BJ (cell line): ENCODE measurements at regions not wholly inside any gene's neighbourhood (a gene's known extent, or its start where the extent isn't known, plus 50 kb on each side); places are given as distances from the start of the nearest gene placed in this dataset.

ENCODE experiments used
- CTCF ChIA-PET: fragments of 350-600 bp; formaldehyde crosslinking; extraction: SDS; loops from one replicate; lab custom pipeline; 2021; ENCODE audit warnings: antibody characterized with exemption, inconsistent platforms; lab: Yijun Ruan, JAX
- POLR2A ChIA-PET: fragments of 300-600 bp; sonication (Branson Sonifier 250); formaldehyde crosslinking; extraction: SDS; loops from one replicate; lab custom pipeline; 2021; ENCODE audit warnings: antibody characterized with exemption; lab: Charles Lee
- DNase-seq: peaks from one replicate; pipeline ENCODE4 v3.0.0-alpha.2; 2011; ENCODE audit warnings: low read depth
- H3K27me3 ChIP-seq: 2 replicates; pipeline ENCODE4 v1.6.0; 2011; ENCODE audit warnings: low read length; ENCODE audit not compliant: control insufficient read depth, insufficient read depth
- H3K36me3 ChIP-seq: 2 replicates; pipeline ENCODE4 v1.5.1; 2011; ENCODE audit warnings: low read length; ENCODE audit not compliant: control insufficient read depth, insufficient read depth
- H3K4me3 ChIP-seq: 2 replicates; pipeline ENCODE4 v1.5.1; 2011; ENCODE audit warnings: low read depth, mild to moderate bottlenecking, control low read depth, low read length
- CTCF ChIP-seq: IDR thresholded peaks from 2 replicates; pipeline ENCODE4 v1.5.1; 2011; ENCODE audit warnings: low read depth, mild to moderate bottlenecking, control low read depth, inconsistent platforms, low read length, moderate library complexity; ENCODE audit not compliant: insufficient read depth

GRCh38 chr9:73753171-73753570 lies 601.5 kb downstream of the ANXA1 start:
- Histone ChIP-seq H3K36me3 (no peaks in the 10 kb centered on the region), H3K27me3 (no peaks in the 10 kb centered on the region), H3K4me3 (no peak overlapping the region)
- DNase-seq, result no peak
- CTCF ChIA-PET, result no interaction called here
- TF ChIP-seq CTCF, result no peak
- POLR2A ChIA-PET, result no interaction called here

GRCh38 chr9:73761905-73762304 lies 610.2 kb downstream of the ANXA1 start:
- Histone ChIP-seq H3K36me3 (no peaks in the 10 kb centered on the region), H3K27me3 (no peaks in the 10 kb centered on the region), H3K4me3 (no peak overlapping the region)
- no peak for TF ChIP-seq CTCF
- no peak for DNase-seq
- CTCF ChIA-PET, result no interaction called here
- POLR2A ChIA-PET, result no interaction called here

GRCh38 chr9:73773896-73774295 lies 622.2 kb downstream of the ANXA1 start:
- TF ChIP-seq CTCF, result no peak
- Histone ChIP-seq H3K4me3 (no peak overlapping the region), H3K36me3 (no peaks in the 10 kb centered on the region), H3K27me3 (no peaks in the 10 kb centered on the region)
- DNase-seq, result no peak
- POLR2A ChIA-PET, result no interaction called here
- CTCF ChIA-PET, result no interaction called here

- POLR2A ChIA-PET, result no interaction called here
- no peak for DNase-seq
Measured at GRCh38 chr9:73775757-73776156, 624.1 kb downstream of the ANXA1 start.

GRCh38 chr9:73780916-73781315 lies 629.3 kb downstream of the ANXA1 start:
- peak; percentile 42 for DNase-seq
- CTCF ChIA-PET, result interaction anchor here (0.5 kb wide), 1 partner anchor 1006 kb away, joined by 3 read pairs; no protein-coding TSS in a partner anchor
- TF ChIP-seq CTCF, result no peak
- no peaks in the 10 kb centered on the region for H3K27me3 ChIP-seq
- POLR2A ChIA-PET, result no interaction called here
- H3K36me3 ChIP-seq, result no peaks in the 10 kb centered on the region
- H3K4me3 ChIP-seq, result no peak overlapping the region

More at GRCh38 chr9:73775757-73776156, 624.1 kb downstream of the ANXA1 start:
- H3K27me3 ChIP-seq, result no peaks in the 10 kb centered on the region
- TF ChIP-seq CTCF, result no peak
- CTCF ChIA-PET, result no interaction called here
- H3K4me3 ChIP-seq, result no peak overlapping the region
- H3K36me3 ChIP-seq, result no peaks in the 10 kb centered on the region
